Neural cell (in vitro differentiated cells): ENCODE measurements at regions not wholly inside any gene's neighbourhood (a gene's known extent, or its start where the extent isn't known, plus 50 kb on each side); places are given as distances from the start of the nearest gene placed in this dataset.

Experiments used
- H2AFZ ChIP-seq: fragments of 200-600, 300-800 bp; sonication (generic), shearing (Covaris generic); 2 replicates; pipeline ENCODE4 v1.6.0; 2014; ENCODE audit warnings: low read depth, mild to moderate bottlenecking, antibody characterized with exemption, low read length, moderate library complexity
- H3F3A ChIP-seq: fragments of 200-600 bp; shearing (Covaris generic); 2 replicates; pipeline ENCODE4 v1.6.1; 2016; ENCODE audit warnings: mild to moderate bottlenecking, moderate library complexity, mixed read lengths, antibody characterized with exemption, low read length; ENCODE audit not compliant: insufficient read depth, poor library complexity, severe bottlenecking
- H3K27ac ChIP-seq: fragments of 200-600, 300-800 bp; sonication (generic), shearing (Covaris generic); 2 replicates; pipeline ENCODE4 v1.5.1; 2014; ENCODE audit warnings: mild to moderate bottlenecking, low read length, moderate library complexity
- H3K27me3 ChIP-seq: fragments of 300-800, 200-600 bp; sonication (generic), shearing (Covaris generic); 2 replicates; pipeline ENCODE4 v1.6.0; 2014; ENCODE audit warnings: mild to moderate bottlenecking, low read depth, low read length, moderate library complexity; ENCODE audit not compliant: insufficient read depth
- H3K36me3 ChIP-seq: fragments of 300-800, 200-600 bp; sonication (generic), shearing (Covaris generic); 2 replicates; pipeline ENCODE4 v1.5.1; 2014; ENCODE audit warnings: mild to moderate bottlenecking, antibody characterized with exemption, low read length, moderate library complexity; ENCODE audit not compliant: insufficient read depth
- H3K4me2 ChIP-seq: fragments of 300-800, 200-600 bp; sonication (generic), shearing (Covaris generic); 2 replicates; pipeline ENCODE4 v1.6.0; 2014; ENCODE audit warnings: mild to moderate bottlenecking, low read length
- H3K4me3 ChIP-seq: fragments of 300-800, 200-600 bp; sonication (generic), shearing (Covaris generic); 2 replicates; pipeline ENCODE4 v1.5.1; 2014; ENCODE audit warnings: mild to moderate bottlenecking, low read length, moderate library complexity
- H3K79me2 ChIP-seq: fragments of 200-600 bp; shearing (Covaris generic); replicated peaks from 2 replicates; pipeline ENCODE4 v1.6.0; 2014; ENCODE audit warnings: mild to moderate bottlenecking, low read length, moderate library complexity; ENCODE audit not compliant: insufficient read depth
- H3K9ac ChIP-seq: fragments of 300-800, 200-600 bp; sonication (generic), shearing (Covaris generic); 2 replicates; pipeline ENCODE4 v1.6.1; 2016; ENCODE audit warnings: mild to moderate bottlenecking, low read length, mixed read lengths
- H3K9me2 ChIP-seq: fragments of 200-600 bp; shearing (Covaris generic); 2 replicates; pipeline ENCODE4 v1.6.1; 2016; ENCODE audit warnings: mild to moderate bottlenecking, low read length, mixed read lengths; ENCODE audit not compliant: insufficient read depth
- H3K9me3 ChIP-seq: fragments of 200-600, 300-800 bp; sonication (generic), shearing (Covaris generic); 2 replicates; pipeline ENCODE4 v1.6.1; 2016; ENCODE audit warnings: mild to moderate bottlenecking, mixed run types, low read length, moderate library complexity, mixed read lengths
- H4K20me1 ChIP-seq: fragments of 200-600 bp; shearing (Covaris generic); 2 replicates; pipeline ENCODE4 v1.6.1; 2016; ENCODE audit warnings: mild to moderate bottlenecking, mixed run types; ENCODE audit not compliant: insufficient read depth
- CTCF ChIP-seq: fragments of 450-650 bp; IDR thresholded peaks from 2 replicates; pipeline ENCODE4 v1.5.1; 2014; ENCODE audit warnings: antibody characterized with exemption, mild to moderate bottlenecking, moderate library complexity; ENCODE audit not compliant: poor library complexity, severe bottlenecking
- EP300 ChIP-seq: fragments of 450-650 bp; conservative IDR thresholded peaks from 2 replicates; pipeline ENCODE4 v1.6.1; 2014; ENCODE audit warnings: antibody characterized with exemption, mild to moderate bottlenecking, moderate library complexity; ENCODE audit not compliant: poor library complexity, severe bottlenecking
- EZH2 ChIP-seq: fragments of 200-600, 300-800 bp; shearing (Covaris generic), sonication (generic); IDR thresholded peaks from 2 replicates; pipeline ENCODE4 v1.6.1; 2014; ENCODE audit warnings: antibody characterized with exemption, low read length, borderline replicate concordance, mild to moderate bottlenecking; ENCODE audit not compliant: insufficient read depth, poor library complexity, severe bottlenecking
- MXI1 ChIP-seq: fragments of 450-650 bp; conservative IDR thresholded peaks from 2 replicates; pipeline ENCODE4 v1.6.1; 2014; ENCODE audit warnings: antibody characterized with exemption, mild to moderate bottlenecking; ENCODE audit not compliant: poor library complexity, severe bottlenecking
- POLR2AphosphoS5 ChIP-seq: IDR thresholded peaks from 2 replicates; pipeline ENCODE4 v1.6.1; 2012
- RAD21 ChIP-seq: fragments of 450-650 bp; conservative IDR thresholded peaks from 2 replicates; pipeline ENCODE4 v1.6.1; 2014; ENCODE audit warnings: antibody characterized with exemption, mild to moderate bottlenecking, moderate library complexity
- REST ChIP-seq: IDR thresholded peaks from 2 replicates; pipeline ENCODE4 v1.6.1; 2012; ENCODE audit warnings: borderline replicate concordance

GRCh38 chrX:96387801-96388200 lies 296.8 kb upstream of the DIAPH2 start:
- Histone ChIP-seq H3K9me3 (no peaks in the 10 kb centered on the region), H3F3A (no peaks in the 10 kb centered on the region), H3K9ac (no peak overlapping the region), H3K4me2 (no peak overlapping the region), H3K9me2 (no peaks in the 10 kb centered on the region), H3K36me3 (no peaks in the 10 kb centered on the region), H3K27ac (no peak overlapping the region), H4K20me1 (no peaks in the 10 kb centered on the region), H2AFZ (no peak overlapping the region), H3K4me3 (no peak overlapping the region), H3K27me3 (no peaks in the 10 kb centered on the region), H3K79me2 (no peaks in the 10 kb centered on the region)
- TF ChIP-seq EZH2 = no peak
- no peak for TF ChIP-seq EP300
- TF ChIP-seq POLR2AphosphoS5 = no peak
- no peak for TF ChIP-seq REST
- no peak for TF ChIP-seq CTCF
- TF ChIP-seq RAD21 = no peak

- H3K9me3 ChIP-seq = no peaks in the 10 kb centered on the region
- H3K4me3 ChIP-seq = no peak overlapping the region
- H3K27me3 ChIP-seq = no peaks in the 10 kb centered on the region
- TF ChIP-seq CTCF (no peak), EP300 (no peak), MXI1 (no peak), REST (no peak), POLR2AphosphoS5 (no peak)
- H3K36me3 ChIP-seq = no peaks in the 10 kb centered on the region
- no peak overlapping the region for H3K9ac ChIP-seq
- no peak overlapping the region for H3K4me2 ChIP-seq
- no peaks in the 10 kb centered on the region for H3K9me2 ChIP-seq
- no peaks in the 10 kb centered on the region for H4K20me1 ChIP-seq
- no peaks in the 10 kb centered on the region for H3K79me2 ChIP-seq
- H2AFZ ChIP-seq = no peak overlapping the region
- no peaks in the 10 kb centered on the region for H3F3A ChIP-seq
- no peak overlapping the region for H3K27ac ChIP-seq
Observed at GRCh38 chrX:96389281-96390047, 295.2 kb upstream of the DIAPH2 start.
